Adrenal gland (tissue), 9 donors: ENCODE measurements at regions not wholly inside any gene's neighbourhood (a gene's known extent, or its start where the extent isn't known, plus 50 kb on each side); places are given as distances from the start of the nearest gene placed in this dataset.

Experiments
- DNase-seq, 7 donors: peaks; one replicate each; pipeline ENCODE4 v3.0.0-alpha.2; 2019 to 2020
- H3K27ac ChIP-seq, 5 donors: fragments of 200-600 bp; sonication (generic) in 4 of 5; 1 replicate in 3 of 5; 2 replicates in 2 of 5; pipeline versions ENCODE4 v1.5.1 to v1.8.0; 2016 to 2020; ENCODE audit warnings: mild to moderate bottlenecking in 1 of 5
- H3K27me3 ChIP-seq: fragments of 200-600 bp; 2 replicates; pipeline ENCODE4 v1.8.0; 2021
- H3K36me3 ChIP-seq, 2 donors: fragments of 200-600 bp; replicated peaks in 1 of 2; 1 replicate in 1 of 2; 2 replicates in 1 of 2; pipeline versions ENCODE4 v1.5.1 to v1.8.0; 2018 to 2022
- H3K4me1 ChIP-seq, 2 donors: fragments of 200-600 bp; replicated peaks in 1 of 2; 1 replicate in 1 of 2; 2 replicates in 1 of 2; pipeline versions ENCODE4 v1.5.1 to v1.8.0; 2018 to 2021
- H3K4me3 ChIP-seq, 4 donors: fragments of 200-600 bp; sonication (generic) in 3 of 4; one replicate each; pipeline ENCODE4 v1.5.1; 2016 to 2018
- H3K9me3 ChIP-seq, 3 donors: fragments of 200-600 bp; sonication (generic) in 1 of 3; replicated peaks in 1 of 3; 1 replicate in 2 of 3; 2 replicates in 1 of 3; pipeline versions ENCODE4 v1.5.1 to v1.8.0; 2016 to 2021
- CTCF ChIP-seq, 6 experiments: fragments of 450-650 bp in 4 of 6; fragments of 200-600 bp in 2 of 6; sonication (generic) in 1 of 6; IDR thresholded peaks; 1 replicate in 5 of 6; 2 replicates in 1 of 6; pipeline versions ENCODE4 v1.5.1 to v1.8.0; 2016 to 2021; ENCODE audit warnings: antibody characterized with exemption in 6 of 6, mild to moderate bottlenecking in 2 of 6, moderate library complexity in 1 of 6
- POLR2A ChIP-seq, 2 donors: fragments of 450-650 bp; IDR thresholded peaks; one replicate each; pipeline ENCODE4 v1.6.1; 2017; ENCODE audit warnings: antibody characterized with exemption in 2 of 2, mild to moderate bottlenecking in 2 of 2, moderate library complexity in 1 of 2
- WGBS, 4 donors: extraction: QIAGEN DNeasy Blood & Tissue Kit in 2 of 4; methylation state at CpG; one replicate each; pipeline versions ENCODE4 v1.1.5 to v1.1.7; 2013 to 2017; 5-methylcytosine and 5-hydroxymethylcytosine counted together
- intact Hi-C, 2 donors: fragments of 100-400 bp; cut with DNase I; formaldehyde crosslinking; loops; one replicate each; pipeline versions ENCODE4 v1.14.1 to v1.15.0; 2022 to 2023
- donor health status: healthy with polysubstance abuse.
- donor health status: Bipolar disorder and iron deficiency.
- donor health status: DM: yes; HTN: yes; CAD: no.
- donor health status: DM: no; HTN: no; CAD: no.
- donor health status: DM: no; HTN: no; CAD: no.

DNA sequence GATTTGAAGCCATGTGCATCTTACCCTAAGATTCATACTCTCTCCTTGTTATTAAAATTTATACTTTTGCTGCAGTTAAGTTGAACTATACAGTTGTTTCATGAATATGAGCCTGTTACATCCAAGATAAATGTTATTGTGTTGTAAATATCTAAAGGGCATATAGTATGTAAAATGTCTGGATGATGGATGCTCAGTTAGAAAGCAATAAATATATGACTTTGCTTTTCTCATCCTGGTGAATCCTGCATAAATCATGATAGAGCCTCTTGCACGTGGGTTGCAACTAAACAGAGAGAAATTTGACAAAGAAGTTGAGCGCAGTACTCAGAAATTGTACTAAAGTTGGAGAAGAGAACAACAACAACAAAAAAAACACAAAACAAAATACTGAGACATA lies 99.5 kb downstream of the PRDM9 start:
- no peaks in the 10 kb centered on the region for H3K4me1 ChIP-seq
- DNase-seq = no peak
- H3K27me3 ChIP-seq = no peaks in the 10 kb centered on the region
- H3K4me3 ChIP-seq = no peak overlapping the region
- no peak for TF ChIP-seq POLR2A (IDR thresholded peaks at IDR 0.05)
- TF ChIP-seq CTCF (IDR thresholded peaks at IDR 0.05) = no peak
- WGBS, 4 donors = 53 to 59% (median 56%) methylated on average over 2 of the region's 2 CpGs
- H3K9me3 ChIP-seq = no peaks in the 10 kb centered on the region
- H3K27ac ChIP-seq = no peak overlapping the region
- intact Hi-C loops = no loop called here
- H3K36me3 ChIP-seq = no peaks in the 10 kb centered on the region

DNA sequence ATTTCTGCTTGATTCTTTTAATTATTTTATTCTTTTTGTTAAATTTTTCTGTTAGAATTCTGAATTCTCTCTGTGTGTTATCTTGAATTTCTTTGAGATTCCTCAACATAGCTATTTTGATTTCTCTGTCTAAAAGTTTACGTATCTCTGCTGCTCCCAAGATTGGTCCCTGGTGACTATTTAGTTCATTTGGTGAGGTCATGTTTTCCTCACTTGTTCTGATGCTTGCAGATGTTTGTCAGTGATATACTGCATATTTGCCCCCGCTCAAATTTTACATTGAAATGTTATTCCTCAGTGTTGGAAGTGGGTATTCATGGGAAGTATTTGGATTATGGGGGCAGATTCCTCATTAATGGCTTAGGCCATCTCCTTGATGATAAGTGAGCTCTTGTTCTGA lies 105.3 kb downstream of the PRDM9 start:
- Histone ChIP-seq H3K9me3 (no peaks in the 10 kb centered on the region), H3K27me3 (no peaks in the 10 kb centered on the region), H3K27ac (no peak overlapping the region), H3K36me3 (no peaks in the 10 kb centered on the region), H3K4me3 (no peak overlapping the region), H3K4me1 (no peaks in the 10 kb centered on the region)
- intact Hi-C loops = no loop called here
- no peak for DNase-seq
- no peak for TF ChIP-seq POLR2A (IDR thresholded peaks at IDR 0.05)
- 36 to 79% (median 46%) methylated on average over 2 of the region's 2 CpGs for WGBS, 4 donors

- 81 to 89% (median 85%) methylated on average over 1 of the region's 1 CpG for WGBS, 4 donors
- intact Hi-C loops = no loop called here
- TF ChIP-seq POLR2A (IDR thresholded peaks at IDR 0.05) (no peak), CTCF (IDR thresholded peaks at IDR 0.05) (no peak)
Measured at GRCh38 chr5:23613566-23613965, 106.2 kb downstream of the PRDM9 start.

DNA sequence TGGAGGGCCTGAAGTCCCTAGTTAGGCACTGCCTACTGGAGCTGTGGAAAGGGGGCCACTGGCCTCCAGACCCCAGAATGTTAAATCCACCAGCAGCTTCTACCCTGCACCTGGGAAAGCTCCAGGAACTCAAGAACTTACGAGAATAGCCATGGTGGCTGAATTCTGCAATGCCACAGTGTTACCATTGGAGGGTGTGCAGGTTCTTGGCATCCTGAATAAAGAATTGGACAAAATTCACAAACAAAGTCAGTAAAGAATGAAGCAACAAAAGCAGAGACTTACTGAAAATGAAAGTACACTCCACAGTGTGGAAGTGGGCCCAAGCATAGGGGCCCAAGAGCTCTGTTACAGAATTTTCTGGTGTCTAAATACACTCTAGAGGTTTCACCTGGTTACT lies 107.0 kb downstream of the PRDM9 start:
- intact Hi-C loops = no loop called here
- H3K36me3 ChIP-seq = no peaks in the 10 kb centered on the region
- no peaks in the 10 kb centered on the region for H3K27me3 ChIP-seq
- no peaks in the 10 kb centered on the region for H3K4me1 ChIP-seq
- WGBS, 4 donors = 64 to 86% (median 81%) methylated on average over 1 of the region's 1 CpG
- no peaks in the 10 kb centered on the region for H3K9me3 ChIP-seq
- DNase-seq = no peak
- H3K4me3 ChIP-seq = no peak overlapping the region
- no peak for TF ChIP-seq POLR2A (IDR thresholded peaks at IDR 0.05)
- TF ChIP-seq CTCF (IDR thresholded peaks at IDR 0.05) = no peak
- H3K27ac ChIP-seq = no peak overlapping the region

More at GRCh38 chr5:23613566-23613965, 106.2 kb downstream of the PRDM9 start:
- Histone ChIP-seq H3K27me3 (no peaks in the 10 kb centered on the region), H3K27ac (no peak overlapping the region), H3K9me3 (no peaks in the 10 kb centered on the region), H3K4me1 (no peaks in the 10 kb centered on the region), H3K36me3 (no peaks in the 10 kb centered on the region), H3K4me3 (no peak overlapping the region)
- DNase-seq = no peak

GRCh38 chr5:23626961-23627360 lies 119.6 kb downstream of the PRDM9 start:
- H3K4me3 ChIP-seq = no peak overlapping the region
- TF ChIP-seq POLR2A (IDR thresholded peaks at IDR 0.05) = no peak
- no peak for TF ChIP-seq CTCF (IDR thresholded peaks at IDR 0.05)
- H3K27me3 ChIP-seq = no peaks in the 10 kb centered on the region
- no peaks in the 10 kb centered on the region for H3K4me1 ChIP-seq
- H3K27ac ChIP-seq = no peak overlapping the region
- no peaks in the 10 kb centered on the region for H3K9me3 ChIP-seq
- DNase-seq = no peak
- no peaks in the 10 kb centered on the region for H3K36me3 ChIP-seq
- intact Hi-C loops = no loop called here
- WGBS, 4 donors = 72 to 85% (median 77%) methylated on average over 4 of the region's 4 CpGs
